ENCODE measurements at regions not wholly inside any gene's neighbourhood (a gene's known extent, or its start where the extent isn't known, plus 50 kb on each side); places are given as distances from the start of the nearest gene placed in this dataset.

DNA sequence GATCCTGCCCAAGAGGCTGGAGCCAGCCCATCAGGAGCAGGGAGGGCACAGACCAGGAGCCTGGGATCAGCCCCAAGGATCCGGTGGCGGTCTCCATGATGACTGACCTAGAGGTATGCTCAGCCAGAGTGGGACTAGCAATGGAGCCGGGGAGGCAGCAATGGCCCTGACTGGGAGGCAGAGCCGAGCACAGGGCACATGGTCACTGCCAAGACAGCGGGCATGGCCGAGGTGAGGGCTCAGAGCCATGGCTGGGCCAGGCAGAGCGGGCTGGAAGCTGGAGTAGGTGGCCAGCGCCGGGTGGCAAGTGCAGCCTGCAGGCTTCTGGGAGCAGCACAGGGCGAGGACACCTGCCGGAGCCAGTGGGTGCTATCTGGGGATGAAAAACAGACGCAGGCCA is 259.3 kb downstream of the BCL11B start:
- no peaks in the 10 kb centered on the region for H3K9me3 ChIP-seq (ENCODE audit: insufficient read depth, low read depth, low read length)
- no peak overlapping the region for H3K9ac ChIP-seq (ENCODE audit: low read length)
- H4K20me1 ChIP-seq (ENCODE audit: insufficient read depth, low read length) = no peaks in the 10 kb centered on the region
- Mint-ChIP-seq H3K4me1 (ENCODE audit: low read depth, unreplicated experiment) (no peaks in the 10 kb centered on the region), H3K9me3 (ENCODE audit: unreplicated experiment) (peaks cover 9% of the 10 kb centered on the region), H3K4me3 (ENCODE audit: unreplicated experiment) (no peak overlapping the region), H3K36me3 (ENCODE audit: low read depth, unreplicated experiment) (no peaks in the 10 kb centered on the region), H3K27ac (ENCODE audit: unreplicated experiment) (no peak overlapping the region), H3K27me3 (ENCODE audit: low read depth, unreplicated experiment) (peaks cover 25% of the 10 kb centered on the region)
- H2AFZ ChIP-seq (ENCODE audit: low read depth, low read length) = no peak overlapping the region
- no peak overlapping the region for H3K27ac ChIP-seq (ENCODE audit: low read depth, low read length)
- no peak overlapping the region for H3K4me3 ChIP-seq (ENCODE audit: insufficient read depth, low read depth, low read length)
- DNase-seq (ENCODE audit: low read depth) (no peak), FAIRE-seq (no peak)
- H3K27me3 ChIP-seq (ENCODE audit: insufficient read depth, low read length) = no peaks in the 10 kb centered on the region
- H3K4me2 ChIP-seq (ENCODE audit: low read length) = no peak overlapping the region
- no peaks in the 10 kb centered on the region for H3K4me1 ChIP-seq (ENCODE audit: insufficient read depth, low read length)
- H3K79me2 ChIP-seq (ENCODE audit: insufficient read depth, low read length) = no peaks in the 10 kb centered on the region
- TF ChIP-seq, protein P1, sequence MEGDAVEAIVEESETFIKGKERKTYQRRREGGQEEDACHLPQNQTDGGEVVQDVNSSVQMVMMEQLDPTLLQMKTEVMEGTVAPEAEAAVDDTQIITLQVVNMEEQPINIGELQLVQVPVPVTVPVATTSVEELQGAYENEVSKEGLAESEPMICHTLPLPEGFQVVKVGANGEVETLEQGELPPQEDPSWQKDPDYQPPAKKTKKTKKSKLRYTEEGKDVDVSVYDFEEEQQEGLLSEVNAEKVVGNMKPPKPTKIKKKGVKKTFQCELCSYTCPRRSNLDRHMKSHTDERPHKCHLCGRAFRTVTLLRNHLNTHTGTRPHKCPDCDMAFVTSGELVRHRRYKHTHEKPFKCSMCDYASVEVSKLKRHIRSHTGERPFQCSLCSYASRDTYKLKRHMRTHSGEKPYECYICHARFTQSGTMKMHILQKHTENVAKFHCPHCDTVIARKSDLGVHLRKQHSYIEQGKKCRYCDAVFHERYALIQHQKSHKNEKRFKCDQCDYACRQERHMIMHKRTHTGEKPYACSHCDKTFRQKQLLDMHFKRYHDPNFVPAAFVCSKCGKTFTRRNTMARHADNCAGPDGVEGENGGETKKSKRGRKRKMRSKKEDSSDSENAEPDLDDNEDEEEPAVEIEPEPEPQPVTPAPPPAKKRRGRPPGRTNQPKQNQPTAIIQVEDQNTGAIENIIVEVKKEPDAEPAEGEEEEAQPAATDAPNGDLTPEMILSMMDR (IDR thresholded peaks at IDR 0.05; ENCODE audit: insufficient read depth, low read depth, low read length) = no peak
- TF ChIP-seq EZH2 (IDR thresholded peaks at IDR 0.05; ENCODE audit: insufficient read depth, low read length) = no peak
- no peaks in the 10 kb centered on the region for H3K36me3 ChIP-seq (ENCODE audit: insufficient read depth, low read length)

DNA sequence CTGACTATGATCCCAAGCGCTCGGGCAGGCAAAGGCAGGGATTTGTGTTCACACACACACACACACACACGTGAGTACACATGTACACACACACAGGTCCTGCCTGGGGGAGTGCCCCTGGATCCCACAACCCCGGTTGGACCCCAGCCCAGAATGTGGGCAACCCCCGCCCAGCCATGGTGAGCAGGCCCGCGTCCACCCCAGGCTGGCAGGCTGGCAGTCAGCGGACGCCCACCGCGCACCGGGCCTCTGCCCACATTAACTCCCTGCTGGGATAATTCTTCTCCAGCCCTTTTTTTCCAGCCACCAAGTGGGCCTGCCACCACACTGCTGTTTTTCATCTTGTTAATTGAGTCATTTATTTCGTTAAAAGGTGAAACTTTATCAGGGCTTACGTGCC is 256.2 kb downstream of the BCL11B start:
- H3K27ac Mint-ChIP-seq (ENCODE audit: unreplicated experiment) = no peak overlapping the region
- Histone ChIP-seq H4K20me1 (ENCODE audit: insufficient read depth, low read length) (no peaks in the 10 kb centered on the region), H3K4me3 (ENCODE audit: insufficient read depth, low read depth, low read length) (no peak overlapping the region), H3K27ac (ENCODE audit: low read depth, low read length) (no peak overlapping the region), H3K27me3 (ENCODE audit: insufficient read depth, low read length) (no peaks in the 10 kb centered on the region), H3K9me3 (ENCODE audit: insufficient read depth, low read depth, low read length) (no peaks in the 10 kb centered on the region), H2AFZ (ENCODE audit: low read depth, low read length) (no peak overlapping the region), H3K79me2 (ENCODE audit: insufficient read depth, low read length) (no peaks in the 10 kb centered on the region), H3K9ac (ENCODE audit: low read length) (no peak overlapping the region), H3K36me3 (ENCODE audit: insufficient read depth, low read length) (no peaks in the 10 kb centered on the region), H3K4me2 (ENCODE audit: low read length) (no peak overlapping the region), H3K4me1 (ENCODE audit: insufficient read depth, low read length) (no peaks in the 10 kb centered on the region)
- no peak for TF ChIP-seq EZH2 (IDR thresholded peaks at IDR 0.05; ENCODE audit: insufficient read depth, low read length)
- TF ChIP-seq, protein P1 (IDR thresholded peaks at IDR 0.05; ENCODE audit: insufficient read depth, low read depth, low read length) = no peak
- H3K4me1 Mint-ChIP-seq (ENCODE audit: low read depth, unreplicated experiment) = no peaks in the 10 kb centered on the region
- FAIRE-seq (no peak), DNase-seq (ENCODE audit: low read depth) (no peak)
- H3K27me3 Mint-ChIP-seq (ENCODE audit: low read depth, unreplicated experiment) = peaks cover 19% of the 10 kb centered on the region
- H3K4me3 Mint-ChIP-seq (ENCODE audit: unreplicated experiment) = no peak overlapping the region
- H3K9me3 Mint-ChIP-seq (ENCODE audit: unreplicated experiment) = peaks cover 6% of the 10 kb centered on the region
- H3K36me3 Mint-ChIP-seq (ENCODE audit: low read depth, unreplicated experiment) = no peaks in the 10 kb centered on the region

DNA sequence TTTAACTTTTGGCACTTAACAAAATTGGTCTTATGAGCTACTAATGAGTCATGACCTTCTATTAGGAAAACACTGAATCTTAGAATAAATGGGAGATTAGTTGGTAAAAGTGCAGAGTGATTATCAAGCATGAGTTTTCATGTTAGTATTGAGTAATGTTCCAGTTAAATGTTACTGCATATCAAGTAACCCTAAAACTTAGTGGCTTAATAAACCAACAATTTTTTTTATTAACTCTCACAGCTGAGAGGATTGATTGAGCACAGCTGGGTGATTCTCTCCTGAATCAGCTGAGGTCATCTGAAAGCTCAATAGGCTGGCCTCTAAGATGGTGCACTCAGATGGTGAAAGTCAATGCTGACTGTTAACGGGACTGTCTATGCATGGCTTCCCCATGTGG is 248.6 kb downstream of the BCL11B start:
- TF ChIP-seq, protein P1 (IDR thresholded peaks at IDR 0.05; ENCODE audit: insufficient read depth, low read depth, low read length) = no peak
- TF ChIP-seq EZH2 (IDR thresholded peaks at IDR 0.05; ENCODE audit: insufficient read depth, low read length) = no peak
- Histone ChIP-seq H3K27ac (ENCODE audit: low read depth, low read length) (no peak overlapping the region), H3K9ac (ENCODE audit: low read length) (no peak overlapping the region), H3K79me2 (ENCODE audit: insufficient read depth, low read length) (no peaks in the 10 kb centered on the region), H3K36me3 (ENCODE audit: insufficient read depth, low read length) (no peaks in the 10 kb centered on the region), H3K4me3 (ENCODE audit: insufficient read depth, low read depth, low read length) (no peak overlapping the region), H3K9me3 (ENCODE audit: insufficient read depth, low read depth, low read length) (peaks cover 4% of the 10 kb centered on the region), H2AFZ (ENCODE audit: low read depth, low read length) (no peak overlapping the region), H3K4me2 (ENCODE audit: low read length) (no peak overlapping the region), H3K27me3 (ENCODE audit: insufficient read depth, low read length) (no peaks in the 10 kb centered on the region), H3K4me1 (ENCODE audit: insufficient read depth, low read length) (no peaks in the 10 kb centered on the region), H4K20me1 (ENCODE audit: insufficient read depth, low read length) (no peaks in the 10 kb centered on the region)
- Mint-ChIP-seq H3K27ac (ENCODE audit: unreplicated experiment) (no peak overlapping the region), H3K27me3 (ENCODE audit: low read depth, unreplicated experiment) (peaks cover 14% of the 10 kb centered on the region), H3K4me3 (ENCODE audit: unreplicated experiment) (no peak overlapping the region), H3K36me3 (ENCODE audit: low read depth, unreplicated experiment) (peaks cover 4% of the 10 kb centered on the region), H3K4me1 (ENCODE audit: low read depth, unreplicated experiment) (peaks cover 2% of the 10 kb centered on the region), H3K9me3 (ENCODE audit: unreplicated experiment) (peaks cover 12% of the 10 kb centered on the region)
- no peak for DNase-seq (ENCODE audit: low read depth)
- FAIRE-seq = no peak

All from astrocyte (in vitro differentiated cells and primary cell).